ENCODE measurements at regions not wholly inside any gene's neighbourhood (a gene's known extent, or its start where the extent isn't known, plus 50 kb on each side); places are given as distances from the start of the nearest gene placed in this dataset.

GRCh38 chr11:38640854-38641253 is 2042.8 kb upstream of the RAG2 start:
- TF ChIP-seq POLR2A (IDR thresholded peaks at IDR 0.05; ENCODE audit: low read depth, low read length) = no peak
- no peak for TF ChIP-seq POLR2AphosphoS5 (IDR thresholded peaks at IDR 0.05; ENCODE audit: low read depth, low read length)
